ENCODE measurements at regions not wholly inside any gene's neighbourhood (a gene's known extent, or its start where the extent isn't known, plus 50 kb on each side); places are given as distances from the start of the nearest gene placed in this dataset.

- Histone ChIP-seq H3K27me3 (no peaks in the 10 kb centered on the region), H3K4me3 (no peak overlapping the region), H3K27ac (no peak overlapping the region), H3K9me3 (no peaks in the 10 kb centered on the region), H3K36me3 (no peaks in the 10 kb centered on the region), H3K4me1 (no peaks in the 10 kb centered on the region)
- intact Hi-C loops (cut with DNase I; ENCODE audit: low total_unique reads): no loop called here
- TF ChIP-seq POLR2A (IDR thresholded peaks at IDR 0.05) (no peak), CTCF (IDR thresholded peaks at IDR 0.05) (no peak)
- DNase-seq: no peak
These were observed 355.3 kb upstream of the ZNF385D start for GRCh38 chr3:22106213-22106896.

GRCh38 chr3:22111226-22111625, 360.2 kb upstream of the ZNF385D start:
- no peaks in the 10 kb centered on the region for H3K4me1 ChIP-seq
- DNase-seq: no peak
- H3K27me3 ChIP-seq: no peaks in the 10 kb centered on the region
- no peaks in the 10 kb centered on the region for H3K9me3 ChIP-seq
- no peak overlapping the region for H3K4me3 ChIP-seq
- intact Hi-C loops (cut with DNase I; ENCODE audit: low total_unique reads): no loop called here
- H3K27ac ChIP-seq: no peak overlapping the region
- H3K36me3 ChIP-seq: no peaks in the 10 kb centered on the region
- TF ChIP-seq POLR2A (IDR thresholded peaks at IDR 0.05) (no peak), CTCF (IDR thresholded peaks at IDR 0.05) (no peak)

- no peaks in the 10 kb centered on the region for H3K4me1 ChIP-seq
- TF ChIP-seq CTCF (IDR thresholded peaks at IDR 0.05): no peak
- TF ChIP-seq POLR2A (IDR thresholded peaks at IDR 0.05): no peak
- intact Hi-C loops (cut with DNase I; ENCODE audit: low total_unique reads): no loop called here
These were observed 362.4 kb upstream of the ZNF385D start for GRCh38 chr3:22113453-22113852.

GRCh38 chr3:22115581-22115980, 364.6 kb upstream of the ZNF385D start:
- intact Hi-C loops (cut with DNase I; ENCODE audit: low total_unique reads): no loop called here
- no peaks in the 10 kb centered on the region for H3K27me3 ChIP-seq
- H3K9me3 ChIP-seq: no peaks in the 10 kb centered on the region
- no peak overlapping the region for H3K4me3 ChIP-seq
- no peaks in the 10 kb centered on the region for H3K36me3 ChIP-seq
- H3K4me1 ChIP-seq: no peaks in the 10 kb centered on the region
- no peak for DNase-seq
- no peak overlapping the region for H3K27ac ChIP-seq
- no peak for TF ChIP-seq CTCF (IDR thresholded peaks at IDR 0.05)
- TF ChIP-seq POLR2A (IDR thresholded peaks at IDR 0.05): no peak

More at GRCh38 chr3:22113453-22113852, 362.4 kb upstream of the ZNF385D start:
- Histone ChIP-seq H3K27me3 (no peaks in the 10 kb centered on the region), H3K36me3 (no peaks in the 10 kb centered on the region), H3K27ac (no peak overlapping the region), H3K4me3 (no peak overlapping the region), H3K9me3 (no peaks in the 10 kb centered on the region)
- no peak for DNase-seq

GRCh38 chr3:22117091-22117490, 366.1 kb upstream of the ZNF385D start:
- Histone ChIP-seq H3K27me3 (no peaks in the 10 kb centered on the region), H3K36me3 (no peaks in the 10 kb centered on the region), H3K27ac (no peak overlapping the region), H3K4me3 (no peak overlapping the region), H3K4me1 (no peaks in the 10 kb centered on the region), H3K9me3 (no peaks in the 10 kb centered on the region)
- intact Hi-C loops (cut with DNase I; ENCODE audit: low total_unique reads): no loop called here
- no peak for DNase-seq
- TF ChIP-seq CTCF (IDR thresholded peaks at IDR 0.05) (no peak), POLR2A (IDR thresholded peaks at IDR 0.05) (no peak)
